ENCODE measurements at regions not wholly inside any gene's neighbourhood (a gene's known extent, or its start where the extent isn't known, plus 50 kb on each side); places are given as distances from the start of the nearest gene placed in this dataset.

DNA sequence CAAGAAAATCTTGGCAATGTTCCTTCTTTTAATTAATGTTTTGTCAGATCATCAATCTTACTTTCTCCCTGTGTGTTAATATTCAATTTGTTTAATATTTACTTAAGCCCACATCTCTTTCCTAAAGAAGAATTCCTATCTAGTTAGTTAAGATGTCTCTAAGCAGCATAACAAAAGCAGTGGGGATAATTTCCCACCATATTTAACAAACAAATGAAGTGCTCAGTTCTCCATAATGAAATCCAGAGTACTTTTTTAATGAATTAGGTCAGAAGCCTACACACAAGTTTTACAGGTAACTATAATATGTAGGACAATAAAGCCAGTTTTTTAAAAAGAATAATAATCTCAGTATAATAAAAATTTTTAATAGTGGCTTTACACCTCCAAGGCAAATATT lies 1918.8 kb downstream of the EFNA5 start:
- no peak for DNase-seq

DNA sequence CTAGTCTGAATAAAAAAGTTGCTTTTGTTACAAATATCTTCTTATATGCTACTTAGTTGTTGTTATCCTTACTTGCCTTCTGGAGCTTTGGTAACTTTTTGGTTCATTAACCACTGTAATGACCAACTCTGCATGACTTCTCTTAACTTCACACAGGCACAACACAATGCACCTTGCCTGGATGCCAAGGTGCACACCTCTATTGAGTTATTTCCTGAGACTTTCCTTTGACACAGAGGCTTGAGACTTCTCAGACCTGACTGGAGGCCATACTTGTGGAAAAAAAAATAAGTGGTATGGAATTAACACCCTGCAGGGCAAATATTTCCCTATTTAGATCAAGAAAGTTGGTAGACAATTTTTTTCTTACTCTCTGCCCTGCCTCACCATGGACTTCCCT lies 1925.6 kb downstream of the EFNA5 start:
- no peak for DNase-seq

DNA sequence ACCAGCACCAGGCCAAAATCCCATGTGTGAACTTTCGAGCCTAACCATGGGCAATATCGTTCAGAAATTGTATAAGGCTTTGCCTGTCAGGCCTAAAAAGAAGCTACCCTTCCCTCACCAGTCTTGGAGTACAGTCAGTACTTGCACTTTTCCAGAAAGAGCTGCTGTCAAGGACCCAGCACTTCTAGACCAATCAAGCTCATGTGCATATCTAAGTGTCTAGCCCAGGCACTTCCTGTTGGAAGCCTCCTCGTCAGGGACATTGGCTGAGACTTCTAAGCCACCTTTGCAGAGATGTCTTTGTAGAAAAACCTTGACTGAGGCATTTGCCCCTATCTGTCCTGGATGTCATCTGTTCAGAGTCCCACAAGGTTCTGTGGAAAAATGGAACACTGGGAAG lies 1930.5 kb downstream of the EFNA5 start:
- DNase-seq, result no peak

DNA sequence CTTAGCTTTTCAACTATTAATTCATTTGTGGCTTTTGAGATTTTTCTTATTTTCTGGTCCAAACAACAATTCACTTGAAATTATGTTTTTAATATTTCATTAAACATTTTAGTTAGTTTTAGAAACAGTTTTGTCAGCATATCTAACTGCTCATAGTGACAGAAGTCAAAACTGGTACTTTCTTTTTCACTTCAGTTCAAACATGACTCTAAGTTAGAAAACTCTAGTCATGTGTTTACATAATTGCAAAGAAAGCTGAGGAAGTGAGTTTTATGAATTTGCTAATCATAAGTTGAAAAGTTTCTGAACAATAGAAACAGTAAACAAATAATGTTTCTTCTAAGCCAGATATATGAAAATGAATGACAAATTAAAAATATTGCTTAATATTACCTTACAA lies 1931.0 kb downstream of the EFNA5 start:
- no peak for DNase-seq

DNA sequence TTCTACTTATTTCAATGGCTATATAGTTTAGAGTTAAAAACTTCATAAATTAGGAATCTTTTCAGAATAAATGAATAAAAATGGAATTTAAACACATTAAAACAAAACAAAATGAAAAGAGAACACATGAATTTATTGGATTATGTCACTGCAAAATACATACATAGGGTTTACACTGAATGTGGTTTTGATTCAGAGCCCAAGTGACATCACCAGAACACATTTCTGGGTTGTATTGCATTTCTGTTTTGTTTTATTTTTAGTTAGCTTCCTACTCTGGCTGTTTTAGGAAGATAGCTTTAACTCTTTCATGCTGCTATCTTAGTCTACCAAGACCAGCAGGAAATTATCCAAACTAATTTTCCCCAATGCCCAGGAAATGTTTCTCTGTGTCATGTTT lies 1935.0 kb downstream of the EFNA5 start:
- DNase-seq, result no peak

DNA sequence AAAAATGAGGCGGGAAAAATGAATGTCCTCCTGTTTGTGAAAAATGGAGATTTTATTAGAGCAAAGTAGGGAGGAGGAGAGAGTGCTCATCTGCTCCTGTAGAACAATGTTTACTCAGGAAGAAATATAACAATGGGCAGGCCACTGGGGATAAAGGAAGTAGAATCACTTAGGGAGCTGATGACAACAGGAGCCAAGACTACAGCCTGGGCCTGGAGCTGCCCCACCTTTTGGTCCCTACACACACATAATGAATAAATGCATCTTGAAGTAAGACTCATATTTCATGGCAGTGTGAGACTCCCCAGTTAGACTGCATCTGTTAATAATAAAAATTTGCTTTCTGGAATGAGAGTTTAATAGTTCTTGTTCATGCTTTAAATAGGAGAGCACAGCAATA lies 1939.8 kb downstream of the EFNA5 start:
- no peak for DNase-seq

DNA sequence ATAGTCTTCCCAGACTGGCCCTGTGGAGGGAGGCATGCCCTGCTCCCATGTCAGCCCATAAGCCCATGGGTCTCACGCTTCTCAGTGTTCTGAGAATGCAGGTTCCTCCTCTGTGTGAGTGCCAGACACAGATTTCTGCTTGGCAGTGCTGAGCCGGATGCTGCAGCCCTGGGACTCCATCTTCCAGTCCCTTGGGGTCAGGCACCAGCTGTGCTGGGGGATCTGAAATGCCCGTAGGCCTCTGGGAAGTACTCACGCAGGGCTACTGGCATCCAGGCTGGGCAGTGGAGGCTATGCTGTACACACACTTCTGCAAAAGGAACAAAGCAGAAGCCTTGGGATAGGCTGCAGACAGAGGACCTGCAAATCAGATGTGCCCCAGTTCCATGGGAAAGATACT lies 1944.6 kb downstream of the EFNA5 start:
- no peak for DNase-seq

DNA sequence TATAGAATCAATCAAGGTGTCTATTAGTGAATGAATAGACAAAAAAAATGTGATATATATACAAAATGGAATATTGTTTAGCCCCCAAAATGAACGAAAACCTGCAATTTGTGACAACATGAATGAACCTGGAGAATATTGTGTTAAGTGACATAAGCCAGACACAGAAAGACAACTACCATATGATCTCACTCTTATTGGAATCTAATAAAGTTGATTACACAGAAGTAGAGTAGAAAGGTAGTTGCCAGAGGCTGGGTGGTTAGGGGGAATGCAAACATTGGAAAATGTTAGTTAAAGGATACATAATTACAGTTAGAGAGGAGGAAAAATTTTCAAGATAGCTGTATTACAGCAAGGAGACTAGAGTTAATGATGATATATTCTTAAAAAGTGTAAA lies 1962.3 kb downstream of the EFNA5 start:
- DNase-seq, result no peak

DNA sequence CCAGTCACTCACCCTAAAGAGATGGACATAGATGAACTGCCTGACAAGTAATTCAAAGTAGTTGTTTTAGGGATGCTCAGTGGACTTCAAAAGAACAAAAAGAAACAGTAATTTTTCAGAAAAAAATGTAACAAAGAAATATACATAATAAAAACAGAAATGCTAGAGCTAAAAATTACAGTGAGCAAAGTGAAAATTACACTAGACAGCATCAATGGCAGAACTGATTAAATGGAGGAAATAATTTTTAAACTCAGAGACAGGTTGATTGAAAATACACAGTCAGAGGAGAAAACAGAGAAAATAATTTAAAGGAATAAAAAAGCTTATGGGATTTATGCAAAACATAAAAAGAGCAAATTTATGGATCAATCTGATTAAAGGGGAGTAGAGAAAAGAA lies 1968.4 kb downstream of the EFNA5 start:
- DNase-seq, result no peak

DNA sequence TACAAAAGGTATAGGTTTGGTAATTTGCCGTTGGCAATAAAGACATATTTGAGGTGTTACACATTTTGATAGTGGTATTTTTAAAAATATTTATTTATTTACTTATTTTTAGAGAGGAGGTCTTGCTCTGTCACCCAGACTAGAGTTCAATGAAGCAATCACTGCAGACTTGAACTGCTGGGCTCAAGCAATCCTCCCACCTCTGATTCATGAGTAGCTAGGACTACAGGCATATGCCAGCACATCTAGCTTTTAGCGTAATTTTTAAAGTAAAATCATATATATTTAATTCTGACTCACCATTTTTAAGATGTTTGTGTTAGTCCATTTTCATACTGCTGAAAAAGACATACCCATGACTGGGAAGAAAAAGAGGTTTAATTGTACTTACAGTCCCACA lies 1974.3 kb downstream of the EFNA5 start:
- no peak for DNase-seq

DNA sequence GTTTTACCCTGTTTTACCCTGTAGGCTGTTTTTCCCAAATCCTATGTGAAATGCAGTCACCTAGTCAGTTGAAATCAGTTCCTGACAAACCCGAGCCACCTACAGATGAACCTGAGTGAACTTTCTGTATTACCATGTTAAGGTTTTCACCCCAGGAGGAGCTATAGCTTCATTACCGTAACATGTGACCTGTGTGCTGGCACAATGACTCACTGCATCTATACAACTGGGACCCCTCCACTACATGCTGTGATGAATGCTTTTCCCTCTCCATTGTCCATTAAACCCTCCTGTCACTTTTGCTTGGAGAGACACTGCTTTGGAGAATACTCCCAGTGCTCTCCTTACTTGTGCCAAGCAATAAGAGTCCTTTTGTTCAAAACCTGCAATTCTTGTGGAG lies 1974.8 kb downstream of the EFNA5 start:
- DNase-seq, result no peak

DNA sequence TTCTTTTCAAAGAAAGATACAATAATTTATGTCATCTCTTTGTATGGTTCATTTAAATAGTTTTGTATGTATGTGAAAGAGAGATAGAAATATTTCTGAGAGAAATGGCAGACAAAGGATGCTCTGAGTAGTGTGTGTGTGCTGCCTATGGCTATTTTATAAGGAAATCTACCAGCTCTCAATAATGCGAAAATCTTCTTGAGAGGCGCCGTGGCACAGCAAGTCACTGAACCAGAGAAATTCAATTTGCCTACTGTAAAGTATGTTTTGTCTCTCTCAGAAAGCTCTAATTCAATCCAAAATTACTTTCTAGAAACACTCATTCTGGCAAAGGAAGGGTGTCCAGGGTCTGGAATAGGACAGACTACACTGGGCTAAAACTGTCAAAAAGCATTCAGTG lies 1981.1 kb downstream of the EFNA5 start:
- no peak for DNase-seq

DNA sequence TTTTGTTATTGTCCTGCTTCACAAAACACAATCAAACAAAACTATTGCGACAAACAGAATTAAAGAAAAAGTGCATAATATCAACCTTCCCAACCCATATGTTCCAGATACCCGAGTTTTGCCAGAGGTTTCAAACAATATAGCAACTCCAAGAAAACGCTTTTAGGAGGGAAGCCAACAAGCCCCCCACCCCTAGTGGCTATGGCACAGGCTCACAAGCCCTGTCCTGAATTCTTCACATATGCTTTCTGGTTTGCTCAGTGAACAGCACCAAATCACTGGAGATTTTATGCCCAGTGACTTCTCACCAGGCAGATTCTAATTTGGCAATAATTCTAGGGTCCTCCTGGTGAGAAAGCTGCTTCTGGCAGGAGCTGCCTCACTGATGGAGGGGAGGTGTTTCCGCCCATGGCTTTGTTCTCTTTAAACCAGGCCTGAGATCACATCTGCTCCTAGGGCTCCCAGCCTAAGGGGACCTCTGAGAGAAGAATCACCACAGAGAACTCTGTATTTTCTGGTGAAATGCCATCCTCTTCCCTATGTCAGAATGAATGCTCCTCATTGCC lies 1982.4 kb downstream of the EFNA5 start:
- DNase-seq, result no peak

DNA sequence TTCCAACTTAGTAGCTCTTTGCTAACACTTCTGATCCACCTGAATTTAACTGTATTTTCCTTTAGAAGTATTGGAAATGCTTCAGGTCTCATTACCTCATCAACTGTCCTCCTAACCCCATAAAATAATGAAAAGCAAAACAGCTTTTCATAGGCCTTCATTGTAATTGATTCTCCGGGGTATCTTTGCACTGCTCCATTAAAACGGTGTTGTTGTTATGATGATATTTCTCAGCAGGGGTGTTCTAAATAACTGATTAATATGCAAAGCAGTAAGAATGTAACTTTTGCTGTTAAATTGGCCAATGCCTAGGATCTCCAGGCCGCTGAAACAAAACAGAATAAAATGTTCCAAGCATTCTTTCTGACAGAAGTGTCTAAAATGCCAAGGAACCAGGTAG lies 1983.2 kb downstream of the EFNA5 start:
- DNase-seq, result no peak

DNA sequence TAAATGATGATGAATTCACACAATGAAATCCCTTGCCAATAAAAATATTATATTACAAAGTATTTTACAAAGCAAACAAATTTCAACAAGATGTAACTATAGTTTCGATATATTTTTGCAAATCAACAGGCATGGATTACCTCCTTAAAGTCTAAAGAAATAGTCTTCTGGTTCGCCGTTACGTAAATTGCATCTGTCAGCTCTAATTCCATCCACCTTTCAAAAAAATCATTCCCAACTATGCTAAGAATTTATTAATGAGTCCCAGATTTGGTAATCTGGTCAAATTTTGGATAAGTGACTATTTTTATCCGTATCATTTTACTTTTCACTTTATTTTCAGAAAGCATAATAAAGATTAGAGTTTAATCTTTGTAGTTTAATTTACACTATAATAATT lies 1984.9 kb downstream of the EFNA5 start:
- no peak for DNase-seq

DNA sequence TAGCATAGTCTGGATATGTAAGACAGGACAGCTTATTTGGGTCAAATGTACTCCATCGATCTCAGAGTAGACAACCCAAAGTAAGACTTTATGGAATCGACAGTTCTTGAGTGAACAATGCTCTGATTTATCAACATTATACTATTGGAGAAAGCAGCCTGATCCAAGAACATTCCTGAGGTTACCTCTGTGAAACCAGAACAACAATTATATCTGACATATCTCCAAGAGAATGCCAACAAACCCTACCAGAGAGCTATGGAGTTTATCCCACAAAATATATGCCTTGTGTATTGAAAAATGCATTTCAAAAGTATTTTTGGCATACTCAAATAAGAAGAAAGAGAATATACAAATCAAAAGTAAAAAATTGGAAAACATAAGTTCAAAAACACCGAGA lies 1985.9 kb downstream of the EFNA5 start:
- no peak for DNase-seq

DNA sequence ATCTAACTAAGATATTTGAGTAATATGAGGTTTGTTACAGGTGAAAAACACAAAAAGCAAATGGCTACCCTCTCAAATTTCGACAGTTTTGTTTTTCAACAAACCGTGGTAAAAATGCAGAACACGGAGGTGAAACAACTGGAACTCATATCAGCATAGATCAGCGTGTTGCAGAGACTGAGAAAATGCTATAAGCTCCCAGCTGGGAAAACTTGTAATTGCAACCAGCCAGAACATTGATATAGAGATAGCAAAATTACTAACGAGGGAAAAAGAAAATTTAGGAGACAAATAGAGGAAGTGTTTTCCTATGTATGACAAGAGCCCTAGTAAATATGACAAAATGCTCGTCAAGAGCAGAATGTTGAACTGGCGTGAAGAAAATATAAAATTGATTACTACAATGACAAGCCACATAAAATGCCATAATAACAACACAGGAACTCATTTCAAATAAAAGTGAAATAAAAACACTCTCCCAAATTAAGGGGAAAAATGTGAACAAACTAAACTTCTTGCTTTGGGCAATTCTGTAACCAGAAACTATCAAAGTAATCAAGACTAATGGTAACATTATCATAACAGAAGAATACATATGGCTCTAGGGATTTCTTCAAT lies 1989.8 kb downstream of the EFNA5 start:
- DNase-seq, result no peak

DNA sequence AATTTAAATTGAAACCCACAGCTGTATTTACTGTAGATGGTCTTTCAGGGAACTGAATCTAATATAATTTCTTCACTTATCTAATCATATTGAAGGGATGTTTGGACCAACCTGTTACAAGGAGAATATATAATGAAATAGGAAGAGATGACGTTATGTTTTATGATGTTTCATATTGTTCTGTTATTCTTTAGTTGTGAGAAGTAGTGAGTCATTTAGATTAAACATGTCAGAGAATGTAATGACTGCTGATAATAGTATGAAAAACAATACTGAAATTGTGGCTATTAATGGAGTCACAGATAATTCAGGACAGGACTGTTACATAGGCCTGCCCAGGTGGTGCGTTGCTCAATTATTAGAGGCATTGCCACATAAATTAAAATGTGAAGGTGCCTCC lies 1993.4 kb downstream of the EFNA5 start:
- DNase-seq, result no peak

DNA sequence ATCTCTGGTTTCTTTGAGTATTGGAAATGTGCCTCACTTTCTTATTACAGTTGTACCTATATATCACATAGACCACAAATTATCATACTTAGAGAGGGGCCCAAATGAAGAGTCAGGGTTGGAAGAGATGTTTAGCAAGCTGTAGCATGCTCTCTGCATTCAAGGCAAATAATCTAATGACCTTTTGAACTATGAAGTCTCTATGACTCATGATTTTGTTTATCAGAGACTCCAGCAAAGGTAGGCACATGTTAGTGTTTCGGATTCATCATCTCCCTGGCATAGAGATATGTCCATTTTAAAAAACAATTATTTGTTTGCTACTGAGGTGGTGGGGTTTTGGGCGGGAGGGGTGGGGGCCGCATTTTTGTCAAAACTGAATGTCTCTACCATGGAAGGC lies 2000.1 kb downstream of the EFNA5 start:
- no peak for DNase-seq

DNA sequence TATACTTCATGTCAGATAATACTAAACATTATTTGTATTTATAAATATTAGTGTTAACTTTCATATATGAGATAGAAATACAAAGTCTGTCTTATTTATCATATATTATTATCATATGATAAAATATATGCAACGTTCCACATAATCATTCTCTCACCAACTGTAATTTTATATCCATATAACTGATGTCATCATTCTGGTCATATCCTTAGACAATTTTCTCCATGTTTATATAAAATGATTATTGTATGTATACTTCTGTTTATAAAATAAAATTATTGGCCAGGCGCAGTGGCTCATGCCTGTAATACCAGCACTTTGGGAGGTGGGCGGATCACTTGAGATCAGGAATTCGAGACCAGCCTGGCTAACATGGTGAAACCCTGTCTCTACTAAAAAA lies 2007.1 kb downstream of the EFNA5 start:
- no peak for DNase-seq

DNA sequence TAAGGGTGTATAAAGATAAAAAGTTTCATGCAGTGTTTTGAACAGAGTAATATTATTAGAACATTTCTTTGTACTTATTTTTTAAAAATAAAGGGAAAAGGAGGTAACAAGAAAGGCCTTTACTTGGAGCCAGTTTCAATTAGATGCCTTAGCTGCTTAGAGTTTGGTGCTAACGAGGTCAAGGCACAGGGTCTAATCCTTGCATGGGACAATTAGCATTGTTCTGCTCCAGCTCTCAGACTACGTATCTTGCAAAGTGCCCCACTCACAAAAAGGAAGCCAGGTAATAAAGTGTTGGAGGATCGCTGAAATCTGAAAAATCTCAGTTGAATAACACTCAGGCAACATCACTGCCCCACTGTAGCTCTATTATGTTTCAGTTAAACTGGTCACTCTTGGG lies 2011.3 kb downstream of the EFNA5 start:
- DNase-seq, result no peak

DNA sequence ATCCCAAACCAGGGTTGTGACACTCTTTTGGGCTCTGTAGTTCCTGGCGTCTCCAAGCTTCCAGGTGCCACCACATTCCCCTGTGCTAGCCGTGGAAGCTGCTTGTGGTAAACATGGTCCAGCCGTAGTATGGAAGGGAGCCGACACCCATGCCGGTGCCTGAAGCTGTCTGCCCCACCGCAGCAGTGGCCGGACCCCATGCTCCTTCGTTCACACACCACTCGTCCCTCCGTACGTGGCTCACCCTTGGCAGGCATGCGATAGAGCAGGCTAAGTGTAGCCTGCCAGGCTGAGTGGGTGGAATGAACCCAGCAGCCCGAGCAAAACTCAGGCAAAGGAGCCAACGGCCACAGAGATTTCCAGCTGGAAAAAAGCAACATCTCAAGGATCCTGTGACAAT lies 2030.4 kb downstream of the EFNA5 start:
- DNase-seq, result no peak

DNA sequence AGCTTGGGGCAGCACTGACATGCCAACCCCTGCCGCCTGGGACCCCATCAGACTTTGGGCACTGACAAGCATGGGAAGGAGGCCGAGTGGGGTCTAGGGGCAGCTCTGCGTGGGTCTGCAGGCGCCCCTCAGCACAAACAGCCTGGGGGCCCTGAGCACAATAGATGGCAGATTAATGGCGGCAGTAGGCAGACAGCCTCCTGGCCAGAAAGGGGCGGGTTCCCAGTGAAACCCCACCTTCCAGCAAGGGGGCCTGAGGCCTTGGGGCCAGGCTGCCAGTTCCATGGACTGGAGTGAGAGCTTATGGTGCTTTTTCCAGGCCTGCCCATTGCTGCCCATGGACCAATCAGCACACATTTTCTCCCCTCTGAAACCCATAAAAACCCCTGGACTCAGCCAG lies 2031.2 kb downstream of the EFNA5 start:
- DNase-seq, result no peak

DNA sequence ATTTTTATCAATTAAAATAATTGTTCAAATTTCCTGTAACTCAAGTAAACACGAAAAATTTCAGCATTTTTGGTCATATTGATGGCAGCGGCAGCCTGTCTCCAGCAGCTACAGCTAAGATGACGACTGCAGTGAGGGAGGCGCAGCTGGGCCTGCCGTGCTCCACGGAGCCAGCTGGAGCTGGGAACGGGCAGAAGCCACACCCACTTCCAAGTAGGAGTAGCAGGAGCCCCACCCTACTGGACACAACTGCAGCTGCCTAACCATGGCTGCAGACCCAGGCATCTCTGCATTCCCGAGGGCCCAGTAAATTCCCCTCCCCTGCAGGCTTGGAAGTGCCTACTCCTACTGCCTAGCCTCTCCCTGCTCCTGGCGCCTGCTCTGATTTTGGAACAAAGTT lies 2031.7 kb downstream of the EFNA5 start:
- DNase-seq, result no peak

Measured in anterior cingulate cortex (tissue), 58 donors.